IPS-20b (cell line): ENCODE measurements at regions not wholly inside any gene's neighbourhood (a gene's known extent, or its start where the extent isn't known, plus 50 kb on each side); places are given as distances from the start of the nearest gene placed in this dataset.

Source experiments
- H3K27ac ChIP-seq: one replicate; pipeline ENCODE4 v1.5.1; 2013; ENCODE audit warnings: low read length
- H3K27me3 ChIP-seq: 2 replicates; pipeline ENCODE4 v1.6.1; 2013; ENCODE audit warnings: mild to moderate bottlenecking, low read length, inconsistent platforms; ENCODE audit not compliant: insufficient read depth
- H3K36me3 ChIP-seq: 2 replicates; pipeline ENCODE4 v1.6.1; 2013; ENCODE audit warnings: low read depth, mild to moderate bottlenecking, inconsistent platforms, low read length, moderate library complexity; ENCODE audit not compliant: insufficient read depth
- H3K4me1 ChIP-seq: 2 replicates; pipeline ENCODE4 v1.6.1; 2013; ENCODE audit warnings: mild to moderate bottlenecking, control low read depth, inconsistent platforms, low read length, moderate library complexity; ENCODE audit not compliant: insufficient read depth
- H3K4me3 ChIP-seq: 2 replicates; pipeline ENCODE4 v1.5.1; 2013; ENCODE audit warnings: mild to moderate bottlenecking, low read length, inconsistent platforms
- H3K9ac ChIP-seq: 2 replicates; pipeline ENCODE4 v1.6.1; 2013; ENCODE audit warnings: low read depth, mild to moderate bottlenecking, inconsistent platforms, low read length, moderate library complexity
- H3K9me3 ChIP-seq: 2 replicates; pipeline ENCODE4 v1.6.1; 2013; ENCODE audit warnings: mild to moderate bottlenecking, low read depth, low read length, inconsistent platforms; ENCODE audit not compliant: insufficient read depth

DNA sequence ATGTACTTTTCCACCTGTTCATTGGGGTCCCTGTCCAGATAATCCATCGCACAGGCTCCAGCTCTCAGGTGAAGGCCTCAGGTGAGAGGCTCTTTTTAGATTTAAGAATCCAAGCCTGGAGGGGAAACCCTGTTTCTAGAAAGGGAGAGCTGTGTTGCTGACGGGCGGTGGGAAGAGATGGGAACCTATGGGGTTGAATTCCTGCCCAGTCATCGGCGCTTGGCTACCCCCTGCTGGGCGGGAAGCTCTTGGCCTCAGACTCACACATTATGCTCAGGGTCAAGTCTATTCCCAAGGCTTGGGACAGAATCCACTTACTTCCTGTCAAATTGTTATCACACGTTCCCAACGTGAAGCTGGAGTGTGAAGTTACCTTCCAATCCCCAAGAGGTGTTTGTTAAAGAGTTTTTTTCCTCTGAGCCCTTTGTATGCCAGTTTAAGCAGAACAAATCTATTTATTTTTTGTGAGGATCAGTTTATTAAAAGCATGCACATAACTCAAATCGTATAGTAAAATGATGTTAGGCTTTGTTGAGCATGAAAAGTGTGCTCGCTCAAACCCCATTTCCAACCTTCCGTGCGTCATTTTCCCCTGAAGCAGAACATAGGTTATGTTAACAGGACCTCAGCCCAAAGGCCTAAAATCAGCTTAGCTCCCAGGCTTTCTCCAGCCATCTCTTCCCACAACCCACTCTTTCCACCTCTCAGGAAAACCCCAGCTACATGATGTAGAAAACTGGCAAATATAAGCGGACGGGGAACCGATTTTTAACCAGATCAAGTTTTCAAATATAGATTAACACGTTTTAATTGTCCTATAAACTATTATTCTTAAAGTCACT is 181.7 kb upstream of the ETAA1 start:
- H3K9ac ChIP-seq = 0 out of 2 replicates have a peak overlapping the region, but pooled peaks have one; percentile 11
- H3K36me3 ChIP-seq = no peaks in the 10 kb centered on the region
- no peak overlapping the region for H3K4me3 ChIP-seq

GRCh38 chr2:67216103-67216502 is 181.0 kb upstream of the ETAA1 start:
- Histone ChIP-seq H3K27me3 (no peaks in the 10 kb centered on the region), H3K4me1 (peaks cover 11% of the 10 kb centered on the region; the same call in 1 of the 2 replicates), H3K9ac (no peak overlapping the region), H3K4me3 (no peak overlapping the region), H3K9me3 (peaks cover 3% of the 10 kb centered on the region; the same call in 1 of the 2 replicates), H3K27ac (no peak overlapping the region), H3K36me3 (no peaks in the 10 kb centered on the region)

More for the DNA sequence above, 181.7 kb upstream of the ETAA1 start:
- H3K27me3 ChIP-seq = no peaks in the 10 kb centered on the region
- H3K27ac ChIP-seq = no peak overlapping the region
- peaks cover 3% of the 10 kb centered on the region; the same call in 1 of the 2 replicates for H3K9me3 ChIP-seq
- peaks cover 11% of the 10 kb centered on the region; the same call in 1 of the 2 replicates for H3K4me1 ChIP-seq

DNA sequence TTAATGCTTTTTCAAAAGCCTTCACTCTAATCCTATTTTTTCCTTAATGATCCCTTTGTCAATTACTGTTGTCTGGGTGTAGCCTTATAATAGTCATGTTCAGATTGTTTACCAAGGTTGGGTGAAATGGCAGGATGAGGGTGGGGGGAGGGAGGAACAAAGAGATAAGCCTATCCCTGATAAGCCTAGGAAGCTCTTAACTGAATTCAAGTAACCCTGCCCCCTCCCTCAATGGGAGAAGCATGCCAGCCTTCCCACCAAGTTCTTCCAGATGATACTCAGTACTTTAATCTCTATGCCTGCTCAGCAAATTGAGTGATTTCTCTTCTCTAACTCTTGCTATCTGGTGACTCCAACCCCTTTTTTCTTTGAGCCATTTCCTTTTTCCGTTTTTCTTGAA is 180.3 kb upstream of the ETAA1 start:
- H3K9me3 ChIP-seq = peaks cover 3% of the 10 kb centered on the region; the same call in 1 of the 2 replicates
- H3K9ac ChIP-seq = no peak overlapping the region
- no peak overlapping the region for H3K4me3 ChIP-seq
- no peak overlapping the region for H3K27ac ChIP-seq
- H3K36me3 ChIP-seq = no peaks in the 10 kb centered on the region
- no peaks in the 10 kb centered on the region for H3K27me3 ChIP-seq
- H3K4me1 ChIP-seq = peaks cover 11% of the 10 kb centered on the region; the same call in 1 of the 2 replicates

- Histone ChIP-seq H3K4me3 (no peak overlapping the region), H3K9ac (no peak overlapping the region), H3K4me1 (peaks cover 11% of the 10 kb centered on the region; the same call in 1 of the 2 replicates), H3K36me3 (no peaks in the 10 kb centered on the region), H3K27ac (no peak overlapping the region), H3K27me3 (no peaks in the 10 kb centered on the region), H3K9me3 (peaks cover 3% of the 10 kb centered on the region; the same call in 1 of the 2 replicates)
These were observed 179.7 kb upstream of the ETAA1 start for GRCh38 chr2:67217398-67217797.

DNA sequence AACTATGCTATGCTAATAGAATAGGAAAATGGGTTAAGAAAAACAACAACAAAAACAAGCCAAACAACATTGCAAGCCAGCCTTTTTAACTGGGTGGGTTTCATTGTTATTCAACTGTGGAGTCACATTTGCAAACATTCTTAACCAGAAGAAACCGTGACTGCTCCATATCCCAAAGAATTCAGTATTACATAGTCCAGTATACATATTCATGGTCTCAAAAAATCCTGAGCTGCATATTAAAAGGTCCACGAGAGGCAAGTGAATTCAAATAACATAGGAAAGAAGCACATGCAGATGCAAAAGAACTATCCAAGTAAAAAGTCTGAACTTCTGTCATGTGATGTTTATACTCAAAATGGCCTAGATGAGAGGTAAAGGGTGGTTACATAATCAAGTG is 179.1 kb upstream of the ETAA1 start:
- Histone ChIP-seq H3K27me3 (no peaks in the 10 kb centered on the region), H3K36me3 (no peaks in the 10 kb centered on the region), H3K9me3 (peaks cover 3% of the 10 kb centered on the region; the same call in 1 of the 2 replicates), H3K9ac (no peak overlapping the region), H3K4me3 (no peak overlapping the region), H3K4me1 (peaks cover 11% of the 10 kb centered on the region; the same call in 1 of the 2 replicates), H3K27ac (no peak overlapping the region)

GRCh38 chr2:67219651-67220050 is 177.5 kb upstream of the ETAA1 start:
- no peak overlapping the region for H3K9ac ChIP-seq
- no peak overlapping the region for H3K4me3 ChIP-seq
- H3K9me3 ChIP-seq = peaks cover 3% of the 10 kb centered on the region; the same call in 1 of the 2 replicates
- H3K27me3 ChIP-seq = no peaks in the 10 kb centered on the region
- no peak overlapping the region for H3K27ac ChIP-seq
- peaks cover 11% of the 10 kb centered on the region; the same call in 1 of the 2 replicates for H3K4me1 ChIP-seq
- H3K36me3 ChIP-seq = no peaks in the 10 kb centered on the region

DNA sequence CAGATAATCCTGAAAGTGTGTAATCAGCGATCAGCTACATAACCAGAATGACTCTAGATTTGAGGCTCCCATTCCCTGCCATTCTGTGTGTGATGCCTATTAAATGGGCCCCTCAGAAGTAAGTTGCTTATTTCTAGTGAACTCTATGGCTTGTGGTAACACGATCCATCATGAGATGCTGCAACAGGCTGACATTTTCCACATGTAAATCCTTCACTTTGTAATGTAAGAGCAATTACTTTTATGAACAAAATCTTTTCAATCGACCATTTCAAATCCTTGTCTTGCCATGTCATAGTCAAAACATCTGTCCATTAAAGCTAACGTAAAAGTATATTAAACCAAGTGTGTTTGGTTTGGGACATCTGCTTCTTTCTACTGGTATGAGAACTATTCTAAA is 175.9 kb upstream of the ETAA1 start:
- H3K36me3 ChIP-seq = no peaks in the 10 kb centered on the region
- H3K27ac ChIP-seq = no peak overlapping the region
- no peak overlapping the region for H3K4me3 ChIP-seq
- H3K9ac ChIP-seq = no peak overlapping the region
- H3K9me3 ChIP-seq = peaks cover 3% of the 10 kb centered on the region; the same call in 1 of the 2 replicates
- 0 out of 2 replicates have a peak, but pooled peaks cover 4% of the 10 kb centered on the region for H3K4me1 ChIP-seq
- no peaks in the 10 kb centered on the region for H3K27me3 ChIP-seq

DNA sequence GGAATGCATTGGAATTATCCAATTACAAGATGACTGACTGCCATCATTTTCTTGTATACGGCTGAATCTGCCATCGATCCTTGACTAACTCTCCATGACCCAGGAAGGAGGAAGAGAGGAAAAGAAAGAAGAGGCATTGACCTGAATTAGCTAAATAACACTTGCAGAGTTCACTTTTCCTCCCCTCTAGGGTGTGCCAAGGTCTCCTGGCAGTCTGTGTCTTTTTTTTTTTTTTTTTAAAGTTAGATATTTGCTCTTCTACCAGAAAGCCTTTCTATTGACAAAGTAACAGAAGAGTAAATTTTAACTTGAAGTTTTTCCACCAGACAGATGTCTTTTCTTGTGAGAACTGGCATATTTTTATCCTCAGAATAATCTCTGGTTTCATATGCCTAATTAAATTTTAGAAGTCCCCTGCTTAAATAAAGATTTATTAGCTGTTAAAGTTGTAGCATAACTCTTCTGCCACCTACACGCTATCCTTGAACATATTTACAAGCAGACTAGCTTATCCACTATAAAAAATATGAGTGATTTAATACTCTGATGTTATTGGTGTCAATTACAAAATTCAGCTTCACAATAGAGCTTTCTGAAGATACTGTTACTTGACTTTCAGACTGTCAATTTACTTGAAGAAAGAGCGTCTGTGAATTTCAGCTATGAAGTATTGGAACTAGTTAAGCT is 171.7 kb upstream of the ETAA1 start:
- no peaks in the 10 kb centered on the region for H3K9me3 ChIP-seq
- no peaks in the 10 kb centered on the region for H3K27me3 ChIP-seq
- H3K4me3 ChIP-seq = no peak overlapping the region
- H3K9ac ChIP-seq = no peak overlapping the region
- no peaks in the 10 kb centered on the region for H3K4me1 ChIP-seq
- no peak overlapping the region for H3K27ac ChIP-seq
- H3K36me3 ChIP-seq = no peaks in the 10 kb centered on the region

- no peaks in the 10 kb centered on the region for H3K27me3 ChIP-seq
- no peak overlapping the region for H3K4me3 ChIP-seq
- no peak overlapping the region for H3K27ac ChIP-seq
- no peaks in the 10 kb centered on the region for H3K9me3 ChIP-seq
- H3K9ac ChIP-seq = no peak overlapping the region
- H3K4me1 ChIP-seq = no peaks in the 10 kb centered on the region
- H3K36me3 ChIP-seq = no peaks in the 10 kb centered on the region
These were observed 167.4 kb upstream of the ETAA1 start for GRCh38 chr2:67229706-67230105.

GRCh38 chr2:67232936-67233335 is 164.2 kb upstream of the ETAA1 start:
- no peaks in the 10 kb centered on the region for H3K9me3 ChIP-seq
- no peaks in the 10 kb centered on the region for H3K27me3 ChIP-seq
- H3K4me1 ChIP-seq = no peaks in the 10 kb centered on the region
- H3K27ac ChIP-seq = no peak overlapping the region
- no peak overlapping the region for H3K9ac ChIP-seq
- H3K4me3 ChIP-seq = no peak overlapping the region
- no peaks in the 10 kb centered on the region for H3K36me3 ChIP-seq

DNA sequence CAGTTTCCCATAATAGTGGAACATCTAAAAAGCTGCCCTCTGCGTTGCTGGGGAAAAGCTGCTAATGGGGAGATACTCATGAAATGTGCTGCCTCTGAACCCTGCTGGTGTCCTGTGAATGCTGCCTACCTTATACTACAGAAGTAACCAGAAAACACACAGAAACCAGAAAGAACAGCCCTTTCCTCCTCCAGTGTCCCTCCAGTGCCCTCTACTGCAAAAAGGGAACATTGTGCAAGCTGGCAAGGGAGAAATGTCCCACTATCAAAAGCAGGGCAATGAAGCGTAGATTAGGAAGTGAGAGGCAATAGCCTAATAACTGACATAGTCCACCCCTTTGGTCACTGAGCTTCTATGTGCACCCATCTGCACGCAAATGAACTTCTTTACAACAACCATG is 162.7 kb upstream of the ETAA1 start:
- Histone ChIP-seq H3K4me3 (no peak overlapping the region), H3K27ac (no peak overlapping the region), H3K27me3 (no peaks in the 10 kb centered on the region), H3K9ac (no peak overlapping the region), H3K9me3 (no peaks in the 10 kb centered on the region), H3K36me3 (no peaks in the 10 kb centered on the region), H3K4me1 (no peaks in the 10 kb centered on the region)
